Nephron progenitor cell (in vitro differentiated cells): ENCODE measurements at regions not wholly inside any gene's neighbourhood (a gene's known extent, or its start where the extent isn't known, plus 50 kb on each side); places are given as distances from the start of the nearest gene placed in this dataset.
"Not testable (repeated sequence)": the region's sequence is repeated elsewhere in the genome, so short reads cannot be mapped to it uniquely, and the experiment has no call there.

Experiments
- DNase-seq: peaks from one replicate; pipeline ENCODE4 v3.0.0; 2021
- H3K27ac Mint-ChIP-seq: 2 replicates; pipeline ENCODE4 v1.8.0; 2021; ENCODE audit warnings: mild to moderate bottlenecking, moderate library complexity, mixed read lengths
- H3K27me3 Mint-ChIP-seq: 2 replicates; pipeline ENCODE4 v1.8.0; 2021; ENCODE audit warnings: mild to moderate bottlenecking, low read depth, mixed read lengths; ENCODE audit not compliant: poor library complexity
- H3K36me3 Mint-ChIP-seq: 2 replicates; pipeline ENCODE4 v1.8.0; 2021; ENCODE audit warnings: low read depth, mixed read lengths
- H3K4me1 Mint-ChIP-seq: 2 replicates; pipeline ENCODE4 v1.8.0; 2021; ENCODE audit warnings: mixed read lengths
- H3K4me3 Mint-ChIP-seq: 2 replicates; pipeline ENCODE4 v1.8.0; 2021; ENCODE audit warnings: mild to moderate bottlenecking, moderate library complexity, mixed read lengths
- H3K9me3 Mint-ChIP-seq: 2 replicates; pipeline ENCODE4 v1.8.0; 2021; ENCODE audit warnings: mild to moderate bottlenecking, moderate library complexity, mixed read lengths
- TF ChIP-seq, protein P1 (sequence below): fragments of 200-600 bp; sonication (generic); IDR thresholded peaks from 2 replicates; pipeline ENCODE4 v1.5.0; 2021; ENCODE audit warnings: antibody characterized with exemption

DNA sequence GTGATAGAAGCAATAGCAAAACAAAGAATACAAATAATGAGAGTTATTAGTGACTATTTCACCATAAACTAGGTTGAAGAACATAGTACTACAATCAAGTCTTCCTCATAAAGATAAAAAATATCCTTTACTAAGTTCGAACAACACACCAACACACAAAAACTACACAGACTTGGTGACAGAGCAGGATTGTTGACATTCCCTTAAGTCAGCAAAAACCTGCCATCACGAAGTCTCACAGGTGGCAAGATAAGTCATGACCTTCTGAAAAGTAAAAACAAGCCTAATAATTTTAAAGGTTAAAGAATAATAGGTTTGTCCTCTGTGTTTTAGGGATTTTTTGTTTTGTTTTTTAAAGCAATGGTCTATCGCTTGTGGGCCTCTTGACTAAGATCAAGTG lies 173.0 kb downstream of the SEC23A start:
- Mint-ChIP-seq H3K9me3 (peaks cover 30% of the 10 kb centered on the region), H3K4me1 (peaks cover 28% of the 10 kb centered on the region), H3K27me3 (no peaks in the 10 kb centered on the region), H3K27ac (peak overlapping the region; percentile 45), H3K36me3 (no peaks in the 10 kb centered on the region), H3K4me3 (no peak overlapping the region)
- no peak for DNase-seq
- TF ChIP-seq, protein P1, sequence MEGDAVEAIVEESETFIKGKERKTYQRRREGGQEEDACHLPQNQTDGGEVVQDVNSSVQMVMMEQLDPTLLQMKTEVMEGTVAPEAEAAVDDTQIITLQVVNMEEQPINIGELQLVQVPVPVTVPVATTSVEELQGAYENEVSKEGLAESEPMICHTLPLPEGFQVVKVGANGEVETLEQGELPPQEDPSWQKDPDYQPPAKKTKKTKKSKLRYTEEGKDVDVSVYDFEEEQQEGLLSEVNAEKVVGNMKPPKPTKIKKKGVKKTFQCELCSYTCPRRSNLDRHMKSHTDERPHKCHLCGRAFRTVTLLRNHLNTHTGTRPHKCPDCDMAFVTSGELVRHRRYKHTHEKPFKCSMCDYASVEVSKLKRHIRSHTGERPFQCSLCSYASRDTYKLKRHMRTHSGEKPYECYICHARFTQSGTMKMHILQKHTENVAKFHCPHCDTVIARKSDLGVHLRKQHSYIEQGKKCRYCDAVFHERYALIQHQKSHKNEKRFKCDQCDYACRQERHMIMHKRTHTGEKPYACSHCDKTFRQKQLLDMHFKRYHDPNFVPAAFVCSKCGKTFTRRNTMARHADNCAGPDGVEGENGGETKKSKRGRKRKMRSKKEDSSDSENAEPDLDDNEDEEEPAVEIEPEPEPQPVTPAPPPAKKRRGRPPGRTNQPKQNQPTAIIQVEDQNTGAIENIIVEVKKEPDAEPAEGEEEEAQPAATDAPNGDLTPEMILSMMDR, result no peak

DNA sequence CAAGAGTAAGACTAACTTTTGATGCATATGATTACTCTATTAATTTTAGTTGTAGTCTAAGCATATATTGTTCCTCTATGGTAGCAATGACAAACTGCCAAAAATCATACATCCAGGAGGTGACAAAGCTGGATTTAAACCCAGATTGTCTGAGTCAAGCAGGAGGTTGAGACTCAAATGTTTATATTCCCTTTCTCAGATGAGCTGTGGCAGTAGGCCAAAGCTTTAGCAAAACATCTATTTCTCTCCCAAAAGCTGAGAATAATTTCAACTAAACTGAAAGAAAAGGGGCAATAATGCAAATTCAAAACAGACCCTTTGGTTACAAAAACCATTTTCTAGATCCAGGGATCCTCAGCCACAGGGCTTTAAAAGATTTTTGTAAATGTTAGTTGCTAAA lies 173.6 kb downstream of the SEC23A start:
- Mint-ChIP-seq H3K4me3 (no peak overlapping the region), H3K27me3 (no peaks in the 10 kb centered on the region), H3K36me3 (no peaks in the 10 kb centered on the region), H3K9me3 (peaks cover 30% of the 10 kb centered on the region), H3K27ac (no peak overlapping the region), H3K4me1 (peaks cover 28% of the 10 kb centered on the region)
- TF ChIP-seq, protein P1, result no peak
- DNase-seq, result no peak

DNA sequence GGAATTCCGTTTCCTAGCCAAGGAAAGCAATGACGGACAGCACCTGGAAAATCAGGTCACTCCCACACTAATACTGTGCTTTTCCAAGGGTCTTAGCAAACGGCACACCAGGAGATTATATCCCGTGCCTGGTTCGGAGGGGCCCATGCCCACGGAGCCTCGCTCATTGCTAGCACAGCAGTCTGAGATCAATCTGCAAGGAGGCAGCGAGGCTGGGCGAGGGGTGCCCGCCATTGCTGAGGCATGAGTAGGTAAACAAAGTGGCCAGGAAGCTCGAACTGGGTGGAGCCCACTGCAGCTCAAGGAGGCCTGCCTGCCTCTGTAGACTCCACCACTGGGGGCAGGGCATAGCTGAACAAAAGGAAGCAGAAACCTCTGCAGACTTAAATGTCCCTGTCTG lies 181.1 kb downstream of the SEC23A start:
- not testable (repeated sequence) for H3K4me1 Mint-ChIP-seq, DNase-seq, H3K27me3 Mint-ChIP-seq, H3K27ac Mint-ChIP-seq, H3K36me3 Mint-ChIP-seq, H3K4me3 Mint-ChIP-seq
- H3K9me3 Mint-ChIP-seq, result peaks cover 38% of the 10 kb centered on the region

DNA sequence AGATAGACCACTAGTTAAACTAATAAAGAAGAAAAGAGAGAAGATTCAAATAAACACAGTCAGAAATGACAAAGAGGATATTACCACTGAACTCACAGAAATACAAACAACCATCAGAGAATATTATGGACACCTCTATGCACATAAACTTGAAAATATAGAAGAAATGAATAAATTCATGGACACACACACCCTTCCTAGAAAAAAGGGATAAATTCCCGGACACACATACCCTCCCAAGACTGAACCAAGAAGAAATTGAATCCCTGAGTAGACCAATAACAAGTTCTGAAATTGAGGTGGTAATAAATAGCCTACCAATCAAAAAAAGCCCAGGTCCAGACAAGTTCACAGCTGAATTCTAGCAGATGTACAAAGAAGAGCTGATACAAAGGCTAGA lies 187.9 kb downstream of the SEC23A start:
- TF ChIP-seq, protein P1, result no peak
- no peak for DNase-seq
- Mint-ChIP-seq H3K27ac (no peak overlapping the region), H3K9me3 (peaks cover 21% of the 10 kb centered on the region), H3K4me3 (no peak overlapping the region), H3K4me1 (no peaks in the 10 kb centered on the region), H3K36me3 (no peaks in the 10 kb centered on the region), H3K27me3 (no peaks in the 10 kb centered on the region)

DNA sequence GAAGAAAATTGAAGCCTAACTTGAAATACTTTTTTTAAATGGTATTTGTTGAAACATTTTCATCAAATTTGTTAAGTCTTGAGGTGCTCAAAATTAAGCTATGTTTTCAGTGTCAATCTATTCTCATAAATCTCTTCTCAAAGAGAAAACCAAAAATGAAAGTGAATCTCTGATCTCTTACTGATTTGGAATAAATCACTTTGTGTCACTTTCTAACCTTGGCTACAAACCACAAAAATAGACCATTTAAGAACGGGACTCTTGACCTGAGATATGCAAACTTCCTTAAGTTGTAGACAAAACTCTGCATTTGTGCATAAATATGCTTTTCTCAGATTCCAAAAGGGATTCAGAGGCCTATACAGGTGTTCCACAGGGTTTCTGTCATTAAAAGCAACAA lies 192.9 kb downstream of the SEC23A start:
- TF ChIP-seq, protein P1, result no peak
- peaks cover 9% of the 10 kb centered on the region for H3K9me3 Mint-ChIP-seq
- H3K27ac Mint-ChIP-seq, result no peak overlapping the region
- no peaks in the 10 kb centered on the region for H3K36me3 Mint-ChIP-seq
- DNase-seq, result no peak
- H3K4me1 Mint-ChIP-seq, result no peaks in the 10 kb centered on the region
- no peaks in the 10 kb centered on the region for H3K27me3 Mint-ChIP-seq
- no peak overlapping the region for H3K4me3 Mint-ChIP-seq

DNA sequence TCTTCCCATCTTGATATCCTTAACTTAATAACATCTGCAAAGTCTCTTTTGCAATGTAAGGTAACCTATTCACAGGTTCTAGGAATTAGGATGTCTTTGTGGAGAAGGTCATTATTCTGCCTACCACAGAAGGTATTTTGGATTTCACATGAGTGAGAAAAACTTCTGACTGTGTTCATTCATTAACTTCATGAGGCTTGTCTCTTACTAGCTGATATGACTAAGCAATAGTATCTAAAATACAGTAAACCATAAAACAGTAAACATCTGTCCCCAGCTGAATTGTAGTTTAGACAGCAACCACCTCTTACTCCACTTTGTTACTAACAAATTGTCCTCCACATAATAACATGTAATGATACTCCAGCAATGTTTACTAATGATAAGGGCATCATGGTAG lies 198.1 kb downstream of the SEC23A start:
- DNase-seq, result no peak
- TF ChIP-seq, protein P1, result no peak
- Mint-ChIP-seq H3K9me3 (no peaks in the 10 kb centered on the region), H3K4me1 (no peaks in the 10 kb centered on the region), H3K36me3 (no peaks in the 10 kb centered on the region), H3K27me3 (peaks cover 3% of the 10 kb centered on the region), H3K4me3 (no peak overlapping the region), H3K27ac (no peak overlapping the region)
